NCI-H748 treated with DMSO at 0.1 percent for 48 hours (cell line): ENCODE measurements at regions not wholly inside any gene's neighbourhood (a gene's known extent, or its start where the extent isn't known, plus 50 kb on each side); places are given as distances from the start of the nearest gene placed in this dataset.

ENCODE experiments used
- DNase-seq: peaks from one replicate; lab custom pipeline; 2025; lab: John Stamatoyannopoulos, UW

DNA sequence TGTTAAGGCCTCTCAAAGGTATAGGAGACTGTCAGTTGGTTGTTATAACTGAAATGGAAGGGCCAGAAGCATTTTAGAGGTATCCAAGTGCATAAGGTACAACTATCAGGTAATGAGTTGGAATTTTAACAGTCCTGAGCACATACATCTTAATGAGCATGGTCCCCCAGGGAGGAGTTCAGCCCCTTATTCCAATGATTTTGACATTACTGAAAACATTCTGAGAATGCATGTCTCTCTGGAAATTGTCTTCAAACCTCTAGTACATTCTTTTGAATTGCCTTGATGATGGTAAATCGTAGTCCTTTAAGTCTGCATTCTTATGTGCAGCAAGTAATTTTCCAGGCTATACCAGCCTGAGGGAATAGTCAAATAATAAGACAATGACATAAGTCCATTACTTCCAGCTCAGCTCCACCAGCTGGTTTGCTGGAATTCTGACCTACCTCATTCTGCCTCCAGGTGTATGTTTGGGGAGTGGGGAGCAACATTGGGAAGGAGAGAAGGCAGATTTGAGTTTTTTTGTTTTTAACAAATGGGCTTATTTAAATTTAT lies 239.2 kb downstream of the MSRB3 start:
- no peak for DNase-seq

DNA sequence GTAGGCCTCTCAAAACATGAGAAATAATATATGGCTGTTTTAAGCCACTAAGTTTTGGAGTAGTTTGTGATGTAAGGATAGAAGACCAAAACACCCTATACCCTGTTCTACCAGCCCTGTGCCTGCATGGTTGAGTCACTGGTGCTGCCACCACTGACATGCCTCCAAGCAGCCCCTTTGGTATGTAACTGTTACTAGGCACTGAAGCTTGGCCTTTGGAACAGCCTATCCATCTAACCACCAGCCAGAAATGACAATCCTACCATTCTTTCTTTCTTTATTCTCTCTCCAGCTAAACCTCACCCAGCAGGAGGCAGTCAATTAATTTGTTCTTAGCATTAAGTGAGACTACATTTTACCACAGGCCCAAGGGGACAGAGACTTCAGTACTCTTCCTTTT lies 240.3 kb downstream of the MSRB3 start:
- DNase-seq: no peak

DNA sequence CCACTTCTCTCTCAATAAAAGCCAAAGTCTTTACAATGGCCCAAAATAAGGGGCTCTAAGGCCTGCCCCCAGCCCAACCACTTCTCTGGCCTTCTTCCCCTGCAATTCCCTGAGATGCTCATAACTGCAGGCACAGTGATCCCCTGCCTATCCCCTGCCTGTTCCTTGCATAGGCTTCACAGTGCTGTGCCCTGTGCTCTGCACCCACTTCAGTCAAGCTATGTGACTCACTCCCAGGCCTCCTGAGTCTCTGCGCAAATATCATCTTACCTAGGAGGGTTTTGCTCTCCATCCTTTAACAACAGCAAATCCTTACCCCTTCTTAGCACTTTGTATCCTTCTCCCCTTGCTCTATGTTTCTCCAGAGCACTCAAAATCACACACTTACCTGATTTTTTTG lies 242.2 kb downstream of the MSRB3 start:
- no peak for DNase-seq

DNA sequence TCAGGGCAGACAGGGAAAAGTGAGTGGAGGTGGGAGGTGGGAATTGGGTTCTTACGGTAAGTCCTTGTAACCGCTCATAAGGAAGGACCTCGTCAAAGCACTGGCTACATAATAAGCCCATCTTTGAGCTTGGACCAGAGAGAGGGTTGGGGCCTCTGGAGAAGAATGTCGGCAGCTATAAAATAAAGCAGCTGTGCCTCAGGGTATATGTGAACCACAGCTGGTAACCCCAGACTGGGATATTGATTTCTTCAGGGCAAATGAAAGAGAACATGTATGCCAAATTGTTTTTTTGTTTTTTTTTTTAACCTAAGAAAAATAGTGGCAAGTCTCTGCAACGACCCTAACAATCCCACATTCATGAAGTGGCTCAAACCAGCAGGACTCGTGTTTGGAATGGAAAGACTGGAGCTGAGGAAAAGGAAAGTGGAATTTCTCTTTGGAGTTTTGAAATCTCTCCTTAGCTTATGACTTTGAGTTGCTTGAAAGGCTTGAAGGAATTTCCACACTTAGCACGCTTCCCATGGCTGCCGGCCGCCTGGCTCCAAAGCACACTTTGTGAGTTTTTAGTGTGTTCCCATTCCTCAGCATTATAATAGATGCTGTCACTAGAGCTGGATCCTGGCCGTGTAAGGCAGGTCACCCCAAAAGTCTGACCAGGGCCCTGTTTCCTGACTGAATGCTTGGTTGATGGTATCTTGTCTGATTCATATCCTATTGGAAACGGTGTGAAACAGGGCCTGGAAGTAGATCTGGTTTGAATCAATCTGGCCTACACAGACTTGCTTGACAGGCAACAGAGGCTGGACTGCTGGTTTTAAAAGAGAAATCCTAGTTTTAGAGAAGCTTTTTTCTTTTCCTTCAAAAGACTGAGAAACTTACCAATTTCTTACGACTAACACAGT lies 244.7 kb downstream of the MSRB3 start:
- no peak for DNase-seq

GRCh38 chr12:65524666-65525065 lies 246.2 kb downstream of the MSRB3 start:
- DNase-seq: no peak

GRCh38 chr12:65525491-65526141 lies 247.1 kb downstream of the MSRB3 start:
- no peak for DNase-seq

- DNase-seq: no peak
Measured at GRCh38 chr12:65526311-65526710, 247.8 kb downstream of the MSRB3 start.

GRCh38 chr12:65528127-65528526 lies 249.6 kb downstream of the MSRB3 start:
- no peak for DNase-seq

GRCh38 chr12:65529106-65529505 lies 250.6 kb downstream of the MSRB3 start:
- DNase-seq: no peak

- DNase-seq: no peak
Measured at GRCh38 chr12:65529771-65530435, 251.4 kb downstream of the MSRB3 start.

DNA sequence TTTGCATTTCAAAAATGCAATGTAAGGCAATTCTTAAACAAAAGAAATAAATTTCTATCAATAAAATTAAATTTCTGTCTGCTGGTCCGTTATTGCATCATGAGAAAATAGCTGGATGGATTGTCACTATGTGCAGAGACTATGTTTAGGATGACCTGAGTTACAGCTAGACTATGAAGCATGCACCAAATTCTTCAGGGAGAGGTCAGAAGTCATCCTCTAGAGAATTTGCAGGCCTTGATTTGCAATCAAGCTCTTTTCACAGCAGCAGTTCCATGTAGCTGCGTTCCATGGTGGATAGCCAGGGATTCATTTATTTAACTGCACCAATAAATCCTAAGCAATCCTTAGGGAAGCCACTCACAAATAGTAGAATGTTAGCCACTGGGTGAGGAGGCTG lies 253.7 kb downstream of the MSRB3 start:
- no peak for DNase-seq

DNA sequence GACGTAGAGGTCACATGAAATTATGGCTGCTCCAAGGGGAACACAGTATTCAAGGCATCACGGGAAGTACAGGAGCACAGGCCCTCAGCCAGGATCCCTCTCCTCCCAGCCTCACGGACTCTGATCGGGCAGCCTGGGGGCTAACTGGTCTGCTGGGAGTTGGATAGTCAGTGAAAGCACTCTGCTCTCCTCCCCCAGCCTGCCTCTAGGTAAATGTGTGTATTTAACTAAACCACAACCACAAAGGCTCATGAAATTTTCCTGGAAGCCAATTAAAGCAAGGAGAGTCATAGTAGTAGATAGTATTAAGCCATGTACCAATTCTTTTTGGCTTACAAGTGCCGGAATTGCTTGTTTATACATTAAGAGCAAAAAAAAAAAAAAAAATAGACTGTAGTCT lies 254.3 kb downstream of the MSRB3 start:
- no peak for DNase-seq

GRCh38 chr12:65533177-65533883 lies 254.8 kb downstream of the MSRB3 start:
- no peak for DNase-seq

DNA sequence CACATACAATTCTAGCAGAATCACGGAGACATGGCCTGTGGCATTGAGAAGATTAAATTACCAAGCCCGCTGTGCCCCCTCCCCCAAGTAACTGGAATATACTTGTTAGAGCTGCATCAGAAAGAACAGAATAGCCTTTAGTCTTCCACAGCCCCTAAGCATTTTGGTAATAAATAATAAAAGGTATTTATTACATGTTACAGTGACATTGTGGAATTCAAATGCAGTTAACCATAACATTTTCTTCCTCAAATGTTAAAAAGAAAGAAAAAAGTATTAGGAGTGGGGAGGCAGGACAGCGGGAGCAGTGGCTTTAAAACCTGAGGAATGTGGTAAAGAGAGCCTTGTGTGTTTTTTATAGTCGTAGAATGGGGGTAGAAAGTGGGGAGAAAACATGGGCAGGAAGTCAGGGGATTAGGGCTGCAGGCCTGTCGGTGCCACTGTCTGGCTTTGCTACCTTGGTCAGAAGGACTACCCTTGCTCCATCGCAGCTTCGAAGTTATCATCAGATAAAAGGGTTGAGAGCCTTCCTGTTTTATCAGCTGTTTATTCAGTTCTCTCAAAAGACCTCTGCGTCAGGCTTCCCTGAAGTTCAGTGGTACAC lies 255.9 kb downstream of the MSRB3 start:
- DNase-seq: no peak

GRCh38 chr12:65535946-65536345 lies 257.5 kb downstream of the MSRB3 start:
- DNase-seq: no peak

DNA sequence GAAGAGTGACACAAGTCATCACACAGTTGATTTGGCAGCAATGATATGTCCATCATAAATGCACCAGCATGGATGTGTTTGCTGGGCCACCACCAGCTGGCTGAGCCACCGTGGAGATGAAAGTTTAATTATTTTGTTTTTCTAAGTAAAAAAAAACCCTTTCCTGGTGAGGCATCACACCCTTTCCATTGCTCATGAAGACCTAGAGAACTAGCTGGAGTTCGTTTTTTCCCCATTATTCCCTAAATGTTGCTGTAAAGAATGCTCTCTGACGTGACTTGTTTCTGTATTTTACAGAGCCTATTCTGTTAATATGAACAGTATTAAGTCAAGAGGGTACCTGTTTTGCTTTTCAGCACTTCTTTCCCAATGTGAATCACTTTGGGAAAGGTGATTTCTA lies 257.9 kb downstream of the MSRB3 start:
- DNase-seq: no peak

DNA sequence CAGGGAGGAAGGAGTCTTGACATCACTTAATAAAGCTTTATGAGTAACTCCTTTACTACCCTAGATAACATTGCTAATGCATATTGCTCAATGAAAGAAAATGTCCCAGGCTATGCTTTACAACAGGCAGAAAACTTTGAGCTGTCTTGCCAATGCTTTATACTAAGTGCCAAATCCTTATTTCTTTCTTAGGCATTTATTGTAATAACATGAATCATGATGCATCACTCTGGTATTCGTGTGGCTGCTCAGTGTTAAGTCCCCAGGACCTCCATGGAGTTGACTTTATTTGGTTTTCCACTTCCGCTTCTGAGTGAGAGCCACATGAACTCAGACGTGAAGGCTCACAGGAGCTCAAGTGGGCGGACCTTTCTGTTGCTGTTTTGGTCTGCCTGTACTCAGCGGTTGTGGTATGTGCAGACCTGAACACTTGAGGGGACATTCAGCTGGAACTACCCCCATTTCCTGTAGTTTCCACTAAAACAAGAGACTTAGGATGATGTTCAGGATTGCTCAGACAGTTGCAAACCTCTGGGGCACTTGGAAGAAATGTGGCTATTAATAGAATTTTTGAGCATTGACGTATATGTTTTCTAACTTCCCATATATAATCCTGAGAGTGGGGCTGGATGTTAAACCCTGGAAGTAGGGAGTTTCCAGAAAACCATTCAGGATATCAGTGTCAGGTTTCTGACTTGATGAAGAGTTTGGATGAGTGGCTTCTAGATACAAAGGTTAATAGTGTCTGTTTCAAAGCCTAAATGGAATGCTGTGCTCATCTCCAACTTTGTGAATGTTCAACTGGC lies 258.6 kb downstream of the MSRB3 start:
- no peak for DNase-seq

- no peak for DNase-seq
Measured at GRCh38 chr12:65537978-65538377, 259.5 kb downstream of the MSRB3 start.

DNA sequence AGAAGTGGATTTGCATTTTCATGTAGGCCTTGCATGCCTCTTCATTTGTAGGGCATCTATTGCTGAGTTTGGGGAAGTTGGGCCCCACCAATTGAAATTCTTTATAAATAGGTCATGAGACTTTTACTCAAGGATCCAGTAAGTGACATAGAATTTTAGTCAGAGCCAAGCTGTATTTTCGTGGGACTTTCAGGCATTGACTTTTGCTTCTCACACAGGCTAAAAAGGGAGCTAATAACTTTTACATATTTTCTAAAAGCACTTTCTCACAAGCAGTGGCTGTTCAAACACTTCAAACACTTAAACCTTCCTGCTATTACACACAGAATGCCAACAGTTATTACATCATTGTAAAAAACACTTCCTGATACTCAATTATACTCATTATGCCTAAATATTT lies 260.5 kb downstream of the MSRB3 start:
- no peak for DNase-seq

DNA sequence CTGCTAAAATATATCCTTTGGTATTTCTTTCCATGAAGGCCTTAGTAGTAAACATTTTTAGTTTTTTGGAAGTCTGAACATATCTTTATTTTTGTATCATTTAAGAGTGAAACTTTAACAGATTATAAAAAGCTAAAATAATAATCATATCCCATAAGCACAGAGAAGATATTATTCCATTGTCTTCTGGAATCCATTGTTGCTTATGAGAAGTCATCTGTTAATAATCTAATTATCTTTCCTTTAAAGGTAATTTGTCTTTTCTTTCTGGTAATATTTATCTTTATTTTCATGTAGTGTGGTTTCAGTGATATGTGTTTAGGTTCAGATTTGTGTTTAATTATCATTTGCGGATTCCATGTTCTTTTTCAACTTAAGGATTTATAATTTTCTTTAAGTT lies 261.7 kb downstream of the MSRB3 start:
- DNase-seq: no peak

DNA sequence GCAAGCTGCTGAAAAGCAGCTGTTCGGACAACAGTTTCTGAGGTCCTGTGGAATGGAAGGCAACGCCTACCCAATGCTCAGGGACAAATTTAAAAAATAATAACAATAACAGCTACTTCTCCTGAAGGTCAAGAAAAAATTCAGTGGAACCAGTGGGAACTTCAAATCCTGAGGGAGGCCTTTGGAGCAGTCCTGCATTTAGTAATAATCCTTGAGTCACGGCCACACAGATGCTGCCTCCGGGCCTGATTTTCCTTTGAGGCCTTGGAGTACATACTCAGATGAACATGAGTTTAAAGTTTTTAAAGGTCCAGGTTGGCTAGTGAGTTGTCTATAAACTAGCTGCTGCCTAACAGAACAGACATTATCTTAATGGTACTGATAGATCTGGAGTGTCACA lies 268.0 kb downstream of the MSRB3 start:
- no peak for DNase-seq
